NCI-H345 (cell line): ENCODE measurements at regions not wholly inside any gene's neighbourhood (a gene's known extent, or its start where the extent isn't known, plus 50 kb on each side); places are given as distances from the start of the nearest gene placed in this dataset.
"Not testable (repeated sequence)": the region's sequence is repeated elsewhere in the genome, so short reads cannot be mapped to it uniquely, and the experiment has no call there.

ENCODE experiments used
- DNase-seq: peaks from one replicate; lab custom pipeline; 2025; lab: John Stamatoyannopoulos, UW

- no peak for DNase-seq
Observed at GRCh38 chr6:100088009-100088408, 94.0 kb upstream of the MCHR2 start.

- no peak for DNase-seq
Observed at GRCh38 chr6:100084991-100085364, 91.0 kb upstream of the MCHR2 start.

- DNase-seq: no peak
Observed at GRCh38 chr6:100084316-100084990, 90.4 kb upstream of the MCHR2 start.

- no peak for DNase-seq
Observed at GRCh38 chr6:100078509-100078908, 84.5 kb upstream of the MCHR2 start.

DNA sequence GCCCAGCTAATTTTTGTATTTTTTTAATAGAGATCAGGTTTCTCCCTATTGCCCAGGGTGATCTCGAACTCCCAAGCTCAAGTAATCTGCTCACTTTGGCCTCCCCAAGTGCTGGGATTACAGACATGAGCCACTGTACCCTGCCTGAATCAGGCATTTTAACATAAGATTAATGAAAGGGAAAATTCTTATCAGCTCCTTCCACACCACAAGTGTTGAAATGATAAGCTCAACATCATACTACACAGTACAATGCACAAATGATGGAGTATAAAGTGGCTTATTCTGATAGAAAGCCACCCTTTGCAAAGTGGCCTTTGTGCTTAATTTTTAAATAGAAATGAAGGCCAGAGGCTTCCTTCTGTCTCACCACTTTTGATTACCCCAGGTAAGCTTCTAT, 71.3 kb upstream of the MCHR2 start:
- DNase-seq: no peak

GRCh38 chr6:100062621-100063020, 68.6 kb upstream of the MCHR2 start:
- no peak for DNase-seq

- no peak for DNase-seq
Observed at GRCh38 chr6:100057941-100058340, 63.9 kb upstream of the MCHR2 start.

GRCh38 chr6:100050550-100050949, 56.5 kb upstream of the MCHR2 start:
- DNase-seq: no peak

- not testable (repeated sequence) for DNase-seq
Observed at GRCh38 chr6:100043961-100044360, 49.9 kb upstream of the MCHR2 start.
